Aorta (tissue), 5 donors: ENCODE measurements at regions not wholly inside any gene's neighbourhood (a gene's known extent, or its start where the extent isn't known, plus 50 kb on each side); places are given as distances from the start of the nearest gene placed in this dataset.

Experiments used
- ATAC-seq: fragments of 200-7000 bp; cut with Tn5 transposase; one replicate; pipeline ENCODE4 v1.9.1; 2022; ENCODE audit warnings: moderate library complexity; ENCODE audit not compliant: low FRiP score
- DNase-seq, 2 donors: peaks; one replicate each; pipeline ENCODE4 v3.0.0-alpha.2; 2020
- H3K27ac ChIP-seq, 2 donors: one replicate each; pipeline ENCODE4 v1.5.1; 2013; ENCODE audit warnings: low read length in 2 of 2, mild to moderate bottlenecking in 2 of 2, moderate library complexity in 2 of 2, control low read depth in 1 of 2, inconsistent platforms in 1 of 2, low read depth in 1 of 2
- H3K27me3 ChIP-seq, 2 donors: one replicate each; pipeline ENCODE4 v1.6.1; 2013; ENCODE audit warnings: control low read depth in 1 of 2, low read length in 1 of 2, mild to moderate bottlenecking in 1 of 2, moderate library complexity in 1 of 2; ENCODE audit not compliant: insufficient read depth in 2 of 2, control insufficient read depth in 1 of 2
- H3K36me3 ChIP-seq, 2 donors: one replicate each; pipeline ENCODE4 v1.6.1; 2013; ENCODE audit warnings: control low read depth in 1 of 2, low read length in 1 of 2, mild to moderate bottlenecking in 1 of 2; ENCODE audit not compliant: insufficient read depth in 2 of 2, control insufficient read depth in 1 of 2
- H3K4me1 ChIP-seq, 2 donors: one replicate each; pipeline ENCODE4 v1.6.1; 2013; ENCODE audit warnings: low read length in 2 of 2, control low read depth in 1 of 2, mild to moderate bottlenecking in 1 of 2, moderate library complexity in 1 of 2; ENCODE audit not compliant: insufficient read depth in 2 of 2, control insufficient read depth in 1 of 2
- H3K4me3 ChIP-seq, 2 donors: one replicate each; pipeline ENCODE4 v1.5.1; 2013; ENCODE audit warnings: low read length in 2 of 2, control low read depth in 1 of 2, mild to moderate bottlenecking in 1 of 2
- H3K9me3 ChIP-seq: one replicate; pipeline ENCODE4 v1.6.1; 2013; ENCODE audit warnings: mild to moderate bottlenecking, low read length; ENCODE audit not compliant: control insufficient read depth
- WGBS, 2 donors: extraction: QIAGEN DNeasy Blood & Tissue Kit; methylation state at CpG; one replicate each; pipeline ENCODE4 v1.1.7; 2013; 5-methylcytosine and 5-hydroxymethylcytosine counted together
- intact Hi-C, 2 donors: fragments of 100-400 bp; cut with DNase I; formaldehyde crosslinking; loops; one replicate each; pipeline versions ENCODE4 v1.14.2 to v1.15.0; 2022
- donor health status: healthy with polysubstance abuse.
- donor health status: Bipolar disorder and iron deficiency.
- donor health status: DM: no; HTN: no; CAD: no.
- donor health status: DM: no; HTN: no; CAD: no.
- donor health status: DM: yes; HTN: yes; CAD: no.

GRCh38 chr1:193868425-193868824 lies 682.0 kb upstream of the B3GALT2 start:
- DNase-seq (no peak), ATAC-seq (no peak)
- Histone ChIP-seq H3K4me3 (no peak overlapping the region), H3K27ac (no peak overlapping the region), H3K27me3 (no peaks in the 10 kb centered on the region), H3K36me3 (no peaks in the 10 kb centered on the region), H3K9me3 (no peaks in the 10 kb centered on the region), H3K4me1 (no peaks in the 10 kb centered on the region)
- intact Hi-C loops = no loop called here
- 80 to 84% methylated on average over 5 of the region's 5 CpGs for WGBS, 2 donors

- Histone ChIP-seq H3K27me3 (no peaks in the 10 kb centered on the region), H3K4me1 (no peaks in the 10 kb centered on the region), H3K9me3 (no peaks in the 10 kb centered on the region), H3K4me3 (no peak overlapping the region), H3K36me3 (no peaks in the 10 kb centered on the region), H3K27ac (no peak overlapping the region)
- WGBS, 2 donors = 84 to 89% methylated on average over 6 of the region's 6 CpGs
- intact Hi-C loops = no loop called here
- DNase-seq (no peak), ATAC-seq (no peak)
Observed at GRCh38 chr1:193856261-193856660, 669.8 kb upstream of the B3GALT2 start.

GRCh38 chr1:193850745-193851144 lies 664.3 kb upstream of the B3GALT2 start:
- no peaks in the 10 kb centered on the region for H3K4me1 ChIP-seq
- H3K27me3 ChIP-seq = no peaks in the 10 kb centered on the region
- DNase-seq (no peak), ATAC-seq (no peak)
- intact Hi-C loops = no loop called here
- H3K4me3 ChIP-seq = no peak overlapping the region
- H3K36me3 ChIP-seq = no peaks in the 10 kb centered on the region
- H3K27ac ChIP-seq = no peak overlapping the region
- no peaks in the 10 kb centered on the region for H3K9me3 ChIP-seq
- 17 to 25% methylated on average over 2 of the region's 2 CpGs for WGBS, 2 donors

DNA sequence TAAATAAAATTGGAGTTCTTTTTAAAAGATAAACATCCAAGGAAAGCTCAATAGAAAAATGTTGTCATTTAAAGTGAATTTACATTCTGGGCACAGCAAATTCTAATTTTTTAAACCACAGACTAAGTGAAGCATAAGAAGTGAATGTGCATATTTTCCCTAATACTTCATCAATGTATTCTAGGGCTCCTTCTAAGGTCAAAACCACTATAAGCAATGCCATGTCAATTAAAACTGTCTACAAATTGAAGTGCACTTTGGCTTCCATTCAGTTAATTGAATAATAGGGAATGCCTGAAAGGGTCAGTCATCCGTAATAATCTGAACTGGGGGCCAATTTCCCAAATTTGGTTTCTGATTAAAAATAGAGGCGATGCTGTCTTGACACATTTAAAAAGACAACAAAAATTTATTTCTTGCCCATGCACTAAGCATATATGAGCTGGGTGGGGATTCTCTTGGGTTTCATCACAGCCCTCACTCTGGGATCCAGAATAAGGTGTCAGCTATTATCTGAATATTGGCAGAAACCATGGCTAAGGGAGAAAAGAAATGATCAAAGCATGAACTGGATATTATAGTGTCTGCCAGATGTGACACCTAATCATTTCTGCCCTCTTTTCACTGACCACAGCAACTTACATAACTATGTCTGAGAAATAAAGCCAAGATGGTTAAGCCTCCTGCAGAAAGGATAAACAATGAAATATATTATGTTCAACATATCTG lies 660.6 kb upstream of the B3GALT2 start:
- Histone ChIP-seq H3K4me3 (no peak overlapping the region), H3K4me1 (no peaks in the 10 kb centered on the region), H3K27me3 (no peaks in the 10 kb centered on the region), H3K36me3 (no peaks in the 10 kb centered on the region), H3K27ac (no peak overlapping the region), H3K9me3 (no peaks in the 10 kb centered on the region)
- ATAC-seq (no peak), DNase-seq (no peak)
- WGBS, 2 donors = 70 to 83% methylated on average over 2 of the region's 2 CpGs
- intact Hi-C loops = no loop called here

GRCh38 chr1:193846411-193846810 lies 660.0 kb upstream of the B3GALT2 start:
- H3K4me1 ChIP-seq = no peaks in the 10 kb centered on the region
- no peak overlapping the region for H3K4me3 ChIP-seq
- H3K27ac ChIP-seq = no peak overlapping the region
- intact Hi-C loops = no loop called here
- 83 to 94% methylated on average over 3 of the region's 3 CpGs for WGBS, 2 donors
- DNase-seq (no peak), ATAC-seq (no peak)
- H3K36me3 ChIP-seq = no peaks in the 10 kb centered on the region
- no peaks in the 10 kb centered on the region for H3K9me3 ChIP-seq
- H3K27me3 ChIP-seq = no peaks in the 10 kb centered on the region

GRCh38 chr1:193841857-193842256 lies 655.4 kb upstream of the B3GALT2 start:
- Histone ChIP-seq H3K9me3 (no peaks in the 10 kb centered on the region), H3K4me3 (no peak overlapping the region), H3K36me3 (no peaks in the 10 kb centered on the region), H3K4me1 (no peaks in the 10 kb centered on the region), H3K27ac (no peak overlapping the region), H3K27me3 (no peaks in the 10 kb centered on the region)
- no peak for ATAC-seq
- 40 to 41% methylated on average over 2 of the region's 2 CpGs for WGBS, 2 donors
- intact Hi-C loops = no loop called here
- no peak for DNase-seq

GRCh38 chr1:193831465-193831864 lies 645.1 kb upstream of the B3GALT2 start:
- Histone ChIP-seq H3K4me1 (no peaks in the 10 kb centered on the region), H3K36me3 (no peaks in the 10 kb centered on the region), H3K4me3 (no peak overlapping the region), H3K27ac (no peak overlapping the region), H3K27me3 (no peaks in the 10 kb centered on the region), H3K9me3 (peaks cover 3% of the 10 kb centered on the region)
- ATAC-seq = no peak
- no peak for DNase-seq
- WGBS, 2 donors = 96 to 100% methylated on average over 1 of the region's 1 CpG
- intact Hi-C loops = no loop called here

GRCh38 chr1:193827516-193827915 lies 641.1 kb upstream of the B3GALT2 start:
- H3K4me3 ChIP-seq = no peak overlapping the region
- no peak for ATAC-seq
- no peaks in the 10 kb centered on the region for H3K27me3 ChIP-seq
- intact Hi-C loops = no loop called here
- no peak for DNase-seq
- H3K27ac ChIP-seq = no peak overlapping the region
- H3K36me3 ChIP-seq = no peaks in the 10 kb centered on the region
- peaks cover 3% of the 10 kb centered on the region for H3K9me3 ChIP-seq
- H3K4me1 ChIP-seq = no peaks in the 10 kb centered on the region
- WGBS, 2 donors = 87 to 91% methylated on average over 1 of the region's 1 CpG

DNA sequence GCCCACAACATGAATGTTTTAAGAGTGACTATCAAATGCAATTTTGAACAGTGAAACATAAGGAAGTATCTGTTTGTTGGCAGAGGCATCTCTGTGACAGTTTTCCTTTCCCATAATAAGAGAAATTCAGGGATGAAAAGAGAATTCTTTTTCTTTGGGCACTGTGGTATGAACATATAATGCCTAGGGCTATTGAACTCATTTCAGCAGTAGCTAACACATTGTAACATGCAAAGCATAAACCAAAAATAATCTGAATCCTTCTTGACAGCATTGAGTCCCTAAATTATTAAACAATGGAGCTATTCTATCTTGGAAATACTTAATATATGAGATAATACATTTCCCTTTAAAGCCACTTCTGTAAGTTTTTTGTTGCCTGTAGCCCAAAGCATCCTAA lies 633.0 kb upstream of the B3GALT2 start:
- Histone ChIP-seq H3K36me3 (no peaks in the 10 kb centered on the region), H3K4me3 (no peak overlapping the region), H3K27me3 (no peaks in the 10 kb centered on the region), H3K4me1 (no peaks in the 10 kb centered on the region), H3K9me3 (peaks cover 1% of the 10 kb centered on the region), H3K27ac (no peak overlapping the region)
- ATAC-seq (no peak), DNase-seq (no peak)
- intact Hi-C loops = no loop called here
